Activated CD8-positive, alpha-beta T cell treated with anti-CD3 and anti-CD28 coated beads, Interleukin-2, amount 10 ng/mL, durations not matched to agents 7 days and 5 days (primary cell): ENCODE measurements at regions not wholly inside any gene's neighbourhood (a gene's known extent, or its start where the extent isn't known, plus 50 kb on each side); places are given as distances from the start of the nearest gene placed in this dataset.

Source experiments
- ATAC-seq: fragments of 150-1000 bp; cut with Tn5 transposase; one replicate; pipeline ENCODE4 v1.10.0; 2021; ENCODE audit warnings: moderate library complexity
- CTCF ChIA-PET: fragments of 350-600 bp; sonication (Branson Sonifier 250); formaldehyde crosslinking; loops from one replicate; lab custom pipeline; 2021; ENCODE audit warnings: antibody characterized with exemption; lab: Charles Lee
- POLR2A ChIA-PET: fragments of 350-600 bp; sonication (Branson Sonifier 250); formaldehyde crosslinking; loops from one replicate; lab custom pipeline; 2021; ENCODE audit warnings: antibody characterized with exemption; lab: Charles Lee
- DNase-seq: peaks from one replicate; pipeline ENCODE4 v3.0.0-alpha.2; 2020
- H3K27ac Mint-ChIP-seq: one replicate; pipeline ENCODE4 v1.8.0; 2021; ENCODE audit warnings: mild to moderate bottlenecking, mixed read lengths
- H3K27me3 Mint-ChIP-seq: one replicate; pipeline ENCODE4 v1.8.0; 2021; ENCODE audit warnings: low read depth, mixed read lengths
- H3K36me3 Mint-ChIP-seq: one replicate; pipeline ENCODE4 v1.8.0; 2021; ENCODE audit warnings: low read depth, mixed read lengths
- H3K4me1 Mint-ChIP-seq: one replicate; pipeline ENCODE4 v1.8.0; 2021; ENCODE audit warnings: low read depth, mixed read lengths
- H3K4me3 Mint-ChIP-seq: one replicate; pipeline ENCODE4 v1.8.0; 2021; ENCODE audit warnings: mild to moderate bottlenecking, mixed read lengths
- H3K9me3 Mint-ChIP-seq: one replicate; pipeline ENCODE4 v1.8.0; 2022; ENCODE audit warnings: mixed read lengths; ENCODE audit not compliant: insufficient read depth

GRCh38 chr7:128161466-128162125, 79.5 kb upstream of the LEP start:
- Mint-ChIP-seq H3K4me1 (peaks cover 1% of the 10 kb centered on the region), H3K9me3 (no peaks in the 10 kb centered on the region), H3K27ac (no peak overlapping the region), H3K27me3 (peaks cover 51% of the 10 kb centered on the region), H3K36me3 (no peaks in the 10 kb centered on the region), H3K4me3 (no peak overlapping the region)
- DNase-seq: no peak
- POLR2A ChIA-PET: interaction anchor here (0.7 kb wide), 1 partner anchor 331 kb away, joined by 4 read pairs; no protein-coding TSS in a partner anchor
- CTCF ChIA-PET: interaction anchor here (3.0 kb wide), 1 partner anchor 26 kb away, joined by 13 read pairs; no protein-coding TSS in a partner anchor
- no peak for ATAC-seq

DNA sequence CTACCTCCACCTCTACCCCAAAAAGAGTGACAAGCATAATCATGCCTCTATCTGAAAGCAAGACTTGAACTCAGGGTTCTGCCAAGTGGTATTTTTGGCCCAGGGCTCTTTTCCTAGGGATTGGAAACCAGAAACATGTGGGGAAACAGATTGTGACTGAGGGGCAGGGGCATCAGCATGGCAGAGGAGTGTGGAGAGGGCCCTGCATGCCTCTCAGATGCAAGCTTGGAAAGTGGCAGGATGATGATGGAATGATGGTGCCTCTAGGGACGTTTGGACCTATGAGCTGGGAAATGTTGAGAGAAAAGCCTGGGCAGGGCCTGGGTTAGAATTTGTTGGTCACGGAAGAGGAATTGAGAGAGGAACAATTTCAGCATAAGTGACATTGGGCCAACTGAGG, 78.4 kb upstream of the LEP start:
- DNase-seq: no peak
- POLR2A ChIA-PET: no interaction called here
- no peak for ATAC-seq
- Mint-ChIP-seq H3K4me1 (peaks cover 7% of the 10 kb centered on the region), H3K27me3 (peaks cover 57% of the 10 kb centered on the region), H3K4me3 (no peak overlapping the region), H3K27ac (no peak overlapping the region), H3K36me3 (no peaks in the 10 kb centered on the region), H3K9me3 (no peaks in the 10 kb centered on the region)
- CTCF ChIA-PET: interaction anchor here (3.0 kb wide), 1 partner anchor 27 kb away, joined by 13 read pairs; no protein-coding TSS in a partner anchor

- Mint-ChIP-seq H3K4me1 (peaks cover 12% of the 10 kb centered on the region), H3K9me3 (no peaks in the 10 kb centered on the region), H3K36me3 (no peaks in the 10 kb centered on the region), H3K27ac (no peak overlapping the region), H3K4me3 (no peak overlapping the region), H3K27me3 (peaks cover 63% of the 10 kb centered on the region)
- ChIA-PET CTCF (interaction anchor here (3.0 kb wide), 1 partner anchor 28 kb away, joined by 13 read pairs; no protein-coding TSS in a partner anchor), POLR2A (no interaction called here)
- ATAC-seq (no peak), DNase-seq (no peak)
These were observed 77.6 kb upstream of the LEP start for GRCh38 chr7:128163473-128163872.

DNA sequence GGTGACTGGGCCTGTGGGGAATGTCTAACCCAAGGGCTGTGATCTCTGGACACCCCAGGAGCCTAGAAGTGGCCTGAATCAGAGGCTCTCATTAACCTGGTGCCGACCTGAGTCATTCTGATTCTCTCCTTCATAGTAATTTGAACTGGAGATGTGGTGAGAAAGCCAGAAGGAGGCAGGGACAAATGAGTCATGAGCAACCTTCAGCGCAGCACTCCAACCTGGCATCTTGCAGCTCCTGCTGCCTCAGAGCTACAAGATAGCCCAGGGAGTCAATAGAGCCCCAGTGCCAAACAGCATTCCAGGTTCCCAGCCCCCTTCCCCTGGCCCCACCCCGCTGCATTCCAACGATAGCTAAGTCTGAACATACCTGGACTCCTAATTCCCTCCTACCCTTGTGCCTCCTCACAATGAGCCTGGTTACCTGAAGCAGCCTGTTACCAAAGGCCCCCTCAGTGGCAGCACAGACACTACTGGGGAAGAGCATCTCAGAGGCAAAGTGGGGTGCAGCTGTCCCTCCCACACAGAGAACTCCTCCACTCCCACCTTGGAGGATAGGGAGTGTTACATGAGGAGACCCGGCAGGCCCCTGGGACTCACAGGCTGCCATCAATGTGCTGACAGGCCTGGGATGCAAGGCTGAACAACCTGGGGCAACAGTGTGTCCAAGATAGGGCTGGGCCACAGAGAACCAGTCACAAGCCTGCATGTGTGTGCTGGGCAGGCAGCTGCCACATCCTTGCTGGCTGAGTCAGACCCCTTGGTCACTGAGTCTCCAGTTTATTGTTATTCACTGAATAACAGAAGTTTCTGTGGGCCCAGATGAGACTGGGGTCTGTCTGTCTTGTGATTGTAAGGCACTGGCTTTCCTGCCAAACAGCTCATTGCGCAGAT, 76.8 kb upstream of the LEP start:
- H3K4me3 Mint-ChIP-seq: no peak overlapping the region
- H3K27me3 Mint-ChIP-seq: peaks cover 71% of the 10 kb centered on the region
- H3K36me3 Mint-ChIP-seq: no peaks in the 10 kb centered on the region
- no peak overlapping the region for H3K27ac Mint-ChIP-seq
- H3K4me1 Mint-ChIP-seq: peaks cover 16% of the 10 kb centered on the region
- POLR2A ChIA-PET: no interaction called here
- H3K9me3 Mint-ChIP-seq: no peaks in the 10 kb centered on the region
- DNase-seq (no peak), ATAC-seq (no peak)
- CTCF ChIA-PET: interaction anchor here (1.5 kb wide), 1 partner anchor 19 kb away, joined by 3 read pairs; no protein-coding TSS in a partner anchor

GRCh38 chr7:128164955-128165670, 76.0 kb upstream of the LEP start:
- Mint-ChIP-seq H3K36me3 (no peaks in the 10 kb centered on the region), H3K27ac (no peak overlapping the region), H3K4me1 (peaks cover 18% of the 10 kb centered on the region), H3K9me3 (no peaks in the 10 kb centered on the region), H3K4me3 (no peak overlapping the region), H3K27me3 (peaks cover 71% of the 10 kb centered on the region)
- DNase-seq (no peak), ATAC-seq (no peak)
- ChIA-PET POLR2A (no interaction called here), CTCF (interaction anchor here (1.5 kb wide), 1 partner anchor 20 kb away, joined by 3 read pairs; no protein-coding TSS in a partner anchor)

DNA sequence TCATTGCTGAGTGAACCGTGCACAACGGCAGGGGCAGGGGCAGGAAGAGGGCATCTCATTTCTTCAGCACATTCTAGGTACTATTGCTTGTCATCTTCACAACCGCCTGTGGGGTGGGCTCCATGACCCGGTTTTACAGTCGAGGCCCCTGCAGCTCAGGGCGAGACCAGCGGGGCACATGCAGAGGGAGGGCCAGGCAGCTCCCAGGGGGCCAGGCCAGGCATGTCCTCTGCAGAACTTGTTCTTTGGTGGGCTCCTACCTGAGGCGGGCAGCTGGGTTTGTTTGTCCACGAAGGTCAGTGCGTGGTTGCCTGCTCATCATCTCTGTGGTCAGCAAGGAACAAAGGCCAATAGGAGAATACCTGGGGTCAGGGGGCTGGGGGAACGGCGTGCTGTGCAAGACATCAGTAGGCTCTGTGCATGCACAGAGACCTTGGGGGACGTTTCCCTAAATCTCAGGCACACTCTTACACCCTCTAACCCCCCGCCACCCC, 75.1 kb upstream of the LEP start:
- H3K4me1 Mint-ChIP-seq: peaks cover 18% of the 10 kb centered on the region
- POLR2A ChIA-PET: interaction anchor here (0.6 kb wide), 1 partner anchor 12 kb away, joined by 3 read pairs; no protein-coding TSS in a partner anchor
- no peak for DNase-seq
- ATAC-seq: no peak
- no peak overlapping the region for H3K27ac Mint-ChIP-seq
- H3K27me3 Mint-ChIP-seq: peaks cover 70% of the 10 kb centered on the region
- CTCF ChIA-PET: interaction anchor here (1.5 kb wide), 1 partner anchor 20 kb away, joined by 3 read pairs; no protein-coding TSS in a partner anchor
- H3K9me3 Mint-ChIP-seq: no peaks in the 10 kb centered on the region
- H3K4me3 Mint-ChIP-seq: no peak overlapping the region
- H3K36me3 Mint-ChIP-seq: no peaks in the 10 kb centered on the region

- H3K36me3 Mint-ChIP-seq: no peaks in the 10 kb centered on the region
- no peaks in the 10 kb centered on the region for H3K9me3 Mint-ChIP-seq
- H3K4me1 Mint-ChIP-seq: peaks cover 18% of the 10 kb centered on the region
- H3K4me3 Mint-ChIP-seq: peak overlapping the region; percentile 49
- ChIA-PET CTCF (no interaction called here), POLR2A (no interaction called here)
- no peak overlapping the region for H3K27ac Mint-ChIP-seq
- H3K27me3 Mint-ChIP-seq: peaks cover 68% of the 10 kb centered on the region
- no peak for DNase-seq
- peak; percentile 27 for ATAC-seq
These were observed 74.5 kb upstream of the LEP start for GRCh38 chr7:128166603-128167041.

DNA sequence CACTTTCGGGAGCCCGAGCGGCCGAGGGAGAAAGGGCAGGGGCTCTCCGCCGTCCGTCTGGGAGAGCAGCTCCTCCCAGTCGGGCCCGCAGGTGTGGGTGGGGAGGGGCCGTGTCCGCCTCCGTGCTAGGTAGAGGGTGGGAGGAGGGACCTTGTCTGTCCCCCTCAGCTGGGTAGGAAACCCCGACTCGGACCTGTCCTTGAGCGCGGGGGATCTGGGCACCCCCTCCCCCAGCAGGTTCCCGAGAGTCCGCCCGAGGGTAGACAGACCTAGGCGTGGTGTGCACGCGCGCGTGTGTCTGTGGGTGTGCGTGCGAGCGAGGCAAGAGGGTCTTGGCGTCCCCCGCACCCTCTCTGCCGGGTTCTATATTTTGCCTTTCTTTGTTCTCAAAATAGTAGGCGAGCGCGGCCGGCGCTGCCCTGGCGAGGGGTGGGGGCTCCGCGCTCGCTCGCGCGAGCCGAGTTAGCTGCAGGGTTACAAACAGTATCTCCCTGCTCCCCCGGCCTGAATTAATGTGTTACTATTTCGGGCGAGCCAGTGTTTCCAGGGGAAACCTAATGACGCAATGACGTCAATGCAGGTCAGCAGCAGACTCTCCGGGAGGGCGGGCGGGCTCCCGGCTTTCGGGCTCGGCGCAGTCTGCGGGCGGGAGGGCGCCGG, 73.9 kb upstream of the LEP start:
- peaks cover 65% of the 10 kb centered on the region for H3K27me3 Mint-ChIP-seq
- peaks cover 18% of the 10 kb centered on the region for H3K4me1 Mint-ChIP-seq
- DNase-seq: no peak
- CTCF ChIA-PET: no interaction called here
- no peak overlapping the region for H3K27ac Mint-ChIP-seq
- no peaks in the 10 kb centered on the region for H3K9me3 Mint-ChIP-seq
- peak; percentile 49 for ATAC-seq
- peak overlapping the region; percentile 67 for H3K4me3 Mint-ChIP-seq
- POLR2A ChIA-PET: no interaction called here
- H3K36me3 Mint-ChIP-seq: no peaks in the 10 kb centered on the region

GRCh38 chr7:128167791-128168666, 73.0 kb upstream of the LEP start:
- H3K27me3 Mint-ChIP-seq: peaks cover 57% of the 10 kb centered on the region
- CTCF ChIA-PET: no interaction called here

GRCh38 chr7:128168667-128169210, 72.3 kb upstream of the LEP start:
- CTCF ChIA-PET: no interaction called here
- peaks cover 25% of the 10 kb centered on the region for H3K4me1 Mint-ChIP-seq
- no peak overlapping the region for H3K4me3 Mint-ChIP-seq
- peaks cover 56% of the 10 kb centered on the region for H3K27me3 Mint-ChIP-seq
- peak; percentile 51 for DNase-seq
- no peaks in the 10 kb centered on the region for H3K36me3 Mint-ChIP-seq
- peak; percentile 31 for ATAC-seq
- no peaks in the 10 kb centered on the region for H3K9me3 Mint-ChIP-seq
- POLR2A ChIA-PET: interaction anchor here (0.6 kb wide), 1 partner anchor 14 kb away, joined by 3 read pairs; no protein-coding TSS in a partner anchor
- H3K27ac Mint-ChIP-seq: no peak overlapping the region

More at GRCh38 chr7:128167791-128168666, 73.0 kb upstream of the LEP start:
- ATAC-seq (peak; percentile 27), DNase-seq (no peak)
- no peaks in the 10 kb centered on the region for H3K36me3 Mint-ChIP-seq
- H3K27ac Mint-ChIP-seq: no peak overlapping the region
- no peaks in the 10 kb centered on the region for H3K9me3 Mint-ChIP-seq
- peak overlapping the region; percentile 18 for H3K4me3 Mint-ChIP-seq
- peaks cover 22% of the 10 kb centered on the region for H3K4me1 Mint-ChIP-seq
- POLR2A ChIA-PET: interaction anchor here (0.6 kb wide), 1 partner anchor 13 kb away, joined by 3 read pairs; no protein-coding TSS in a partner anchor
